Mesenchymal stem cell (in vitro differentiated cells and primary cell): ENCODE measurements at regions not wholly inside any gene's neighbourhood (a gene's known extent, or its start where the extent isn't known, plus 50 kb on each side); places are given as distances from the start of the nearest gene placed in this dataset.
"Not testable (repeated sequence)": the region's sequence is repeated elsewhere in the genome, so short reads cannot be mapped to it uniquely, and the experiment has no call there.

Source experiments
- DNase-seq: peaks from one replicate; pipeline ENCODE4 v3.0.0-alpha.2; 2013
- H2AFZ ChIP-seq: one replicate; pipeline ENCODE4 v1.6.1; 2013; ENCODE audit warnings: low read depth, mild to moderate bottlenecking, control low read depth, inconsistent platforms, low read length, moderate library complexity
- H2AK5ac ChIP-seq: 2 replicates; pipeline ENCODE4 v1.6.1; 2013; ENCODE audit warnings: low read length, moderate library complexity, mild to moderate bottlenecking, inconsistent platforms; ENCODE audit not compliant: severe bottlenecking
- H2BK120ac ChIP-seq: one replicate; pipeline ENCODE4 v1.6.1; 2013; ENCODE audit warnings: low read depth, mild to moderate bottlenecking, inconsistent platforms, low read length, moderate library complexity
- H2BK12ac ChIP-seq, 2 experiments: one replicate each; pipeline ENCODE4 v1.6.1; 2013; ENCODE audit warnings: inconsistent platforms in 2 of 2, low read length in 2 of 2, mild to moderate bottlenecking in 2 of 2, moderate library complexity in 2 of 2, control low read depth in 1 of 2
- H2BK15ac ChIP-seq: one replicate; pipeline ENCODE4 v1.6.1; 2013; ENCODE audit warnings: mild to moderate bottlenecking, low read depth, inconsistent platforms; ENCODE audit not compliant: poor library complexity, severe bottlenecking
- H2BK5ac ChIP-seq: 2 replicates; pipeline ENCODE4 v1.6.1; 2013; ENCODE audit warnings: low read depth, mild to moderate bottlenecking, low read length, control low read depth, inconsistent platforms; ENCODE audit not compliant: poor library complexity, severe bottlenecking
- H3K14ac ChIP-seq, 2 experiments: one replicate each; pipeline ENCODE4 v1.6.1; 2013; ENCODE audit warnings: inconsistent platforms in 2 of 2, low read length in 2 of 2, control low read depth in 1 of 2, mild to moderate bottlenecking in 1 of 2, moderate library complexity in 1 of 2
- H3K18ac ChIP-seq, 2 experiments: one replicate each; pipeline ENCODE4 v1.6.1; 2013; ENCODE audit warnings: inconsistent platforms in 2 of 2, low read length in 2 of 2, control low read depth in 1 of 2, low read depth in 1 of 2, mild to moderate bottlenecking in 1 of 2
- H3K23ac ChIP-seq, 2 experiments: one replicate each; pipeline ENCODE4 v1.6.1; 2013; ENCODE audit warnings: inconsistent platforms in 2 of 2, low read length in 2 of 2, mild to moderate bottlenecking in 2 of 2, moderate library complexity in 2 of 2, control low read depth in 1 of 2
- H3K27ac ChIP-seq: 2 replicates; pipeline ENCODE4 v1.5.1; 2013; ENCODE audit warnings: mild to moderate bottlenecking, moderate library complexity, low read length, control low read depth, inconsistent platforms; ENCODE audit not compliant: poor library complexity, severe bottlenecking
- H3K27me3 ChIP-seq, 2 experiments: 2 replicates each; pipeline versions ENCODE4 v1.6.1 to v1.7.0; 2013; ENCODE audit warnings: low read length in 2 of 2, mild to moderate bottlenecking in 2 of 2, moderate library complexity in 2 of 2, control low read depth in 1 of 2, inconsistent platforms in 1 of 2; ENCODE audit not compliant: control insufficient read depth in 1 of 2, insufficient read depth in 1 of 2
- H3K36me3 ChIP-seq, 2 experiments: 2 replicates each; pipeline versions ENCODE4 v1.6.1 to v1.7.0; 2013; ENCODE audit warnings: low read length in 2 of 2, control low read depth in 1 of 2, inconsistent platforms in 1 of 2, low read depth in 1 of 2, mild to moderate bottlenecking in 1 of 2; ENCODE audit not compliant: insufficient read depth in 2 of 2, control insufficient read depth in 1 of 2
- H3K4ac ChIP-seq, 2 experiments: one replicate each; pipeline ENCODE4 v1.6.1; 2013; ENCODE audit warnings: inconsistent platforms in 2 of 2, low read length in 2 of 2, mild to moderate bottlenecking in 2 of 2, moderate library complexity in 2 of 2, control low read depth in 1 of 2, low read depth in 1 of 2
- H3K4me1 ChIP-seq: 2 replicates; pipeline ENCODE4 v1.6.1; 2013; ENCODE audit warnings: low read depth, low read length, control low read depth; ENCODE audit not compliant: control insufficient read depth, insufficient read depth
- H3K4me2 ChIP-seq: 2 replicates; pipeline ENCODE4 v1.6.1; 2013; ENCODE audit warnings: low read length, mild to moderate bottlenecking, inconsistent platforms; ENCODE audit not compliant: poor library complexity, severe bottlenecking
- H3K4me3 ChIP-seq, 2 experiments: 2 replicates each; pipeline versions ENCODE4 v1.5.1 to v1.7.0; 2013; ENCODE audit warnings: low read length in 2 of 2, mild to moderate bottlenecking in 2 of 2, control low read depth in 1 of 2, low read depth in 1 of 2; ENCODE audit not compliant: insufficient read depth in 1 of 2
- H3K79me1 ChIP-seq: replicated peaks from 2 replicates; pipeline ENCODE4 v1.6.1; 2013; ENCODE audit warnings: mild to moderate bottlenecking, control low read depth, low read length, inconsistent platforms; ENCODE audit not compliant: poor library complexity, severe bottlenecking
- H3K9ac ChIP-seq: 2 replicates; pipeline ENCODE4 v1.7.0; 2013; ENCODE audit warnings: mild to moderate bottlenecking, low read length, moderate library complexity
- H3K9me3 ChIP-seq: 2 replicates; pipeline ENCODE4 v1.7.0; 2013; ENCODE audit warnings: mild to moderate bottlenecking, low read length; ENCODE audit not compliant: control insufficient read depth
- H4K8ac ChIP-seq: one replicate; pipeline ENCODE4 v1.6.1; 2013; ENCODE audit warnings: inconsistent platforms, mild to moderate bottlenecking, low read length, moderate library complexity
- H4K91ac ChIP-seq: one replicate; pipeline ENCODE4 v1.6.1; 2013; ENCODE audit warnings: mild to moderate bottlenecking, low read length, inconsistent platforms
- WGBS: methylation state at CpG from one replicate; pipeline ENCODE4 v1.1.7; 2013; ENCODE audit warnings: mixed read lengths; 5-methylcytosine and 5-hydroxymethylcytosine counted together

DNA sequence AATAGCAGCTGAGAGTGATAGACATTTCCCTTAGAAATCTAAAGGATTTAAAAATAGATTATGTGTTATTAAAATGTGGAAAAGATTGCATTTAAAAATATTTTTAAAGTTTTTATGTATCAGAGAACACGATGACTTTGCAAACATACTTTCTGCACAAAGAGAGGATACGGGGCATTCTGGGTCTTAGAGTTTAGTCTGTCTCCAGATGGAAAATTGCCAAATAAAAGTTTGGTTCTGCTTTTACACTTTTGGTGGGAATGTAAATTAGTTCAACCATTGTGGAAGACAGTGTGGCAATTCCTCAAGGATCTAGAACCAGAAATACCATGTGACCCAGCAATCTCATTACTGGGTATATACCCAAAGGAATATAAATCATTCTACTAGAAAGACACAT lies 355.2 kb downstream of the NDFIP2 start:
- WGBS, result 97% methylated on average over 2 of the region's 2 CpGs

DNA sequence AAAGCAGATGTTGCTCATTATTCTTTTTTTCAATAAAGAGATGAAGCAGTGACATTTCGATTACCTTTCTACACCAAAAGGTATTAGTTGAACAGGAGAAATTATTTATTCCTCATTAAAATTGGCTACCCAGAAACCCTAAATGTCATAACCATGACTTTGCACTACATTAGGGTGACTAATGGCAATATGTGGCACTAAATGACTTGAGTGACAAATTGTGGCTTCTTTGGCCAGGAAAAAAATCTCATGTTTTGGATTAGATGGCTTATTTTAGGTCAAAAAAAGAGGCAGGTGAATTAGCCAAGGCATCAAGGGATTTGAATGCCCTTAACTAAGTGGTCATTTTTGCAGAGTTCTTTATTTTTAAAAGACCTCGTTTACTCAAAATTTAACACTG lies 353.9 kb downstream of the NDFIP2 start:
- H2BK5ac ChIP-seq, result no peak overlapping the region
- no peak overlapping the region for H3K14ac ChIP-seq
- H3K27ac ChIP-seq, result no peak overlapping the region
- H4K91ac ChIP-seq, result no peak overlapping the region
- H3K4me2 ChIP-seq, result no peak overlapping the region
- H3K36me3 ChIP-seq, result no peaks in the 10 kb centered on the region
- H3K4ac ChIP-seq, result no peak overlapping the region
- H3K23ac ChIP-seq, result no peak overlapping the region
- no peaks in the 10 kb centered on the region for H3K9me3 ChIP-seq
- H2BK120ac ChIP-seq, result no peak overlapping the region
- no peaks in the 10 kb centered on the region for H3K79me1 ChIP-seq
- no peaks in the 10 kb centered on the region for H3K27me3 ChIP-seq
- no peak for DNase-seq
- WGBS, result no CpG with 5 or more reads among the region's 2 CpGs
- no peak overlapping the region for H3K18ac ChIP-seq
- H2AFZ ChIP-seq, result no peak overlapping the region
- H2BK15ac ChIP-seq, result no peak overlapping the region
- no peaks in the 10 kb centered on the region for H3K4me1 ChIP-seq
- no peak overlapping the region for H3K9ac ChIP-seq
- no peak overlapping the region for H2BK12ac ChIP-seq
- no peak overlapping the region for H4K8ac ChIP-seq
- no peak overlapping the region for H2AK5ac ChIP-seq
- H3K4me3 ChIP-seq, result no peak overlapping the region

More for the DNA sequence above, 355.2 kb downstream of the NDFIP2 start:
- not testable (repeated sequence) for H2AFZ ChIP-seq, H3K14ac ChIP-seq, H3K27me3 ChIP-seq, H4K91ac ChIP-seq, H3K27ac ChIP-seq, H3K79me1 ChIP-seq, H3K4me1 ChIP-seq, H2BK12ac ChIP-seq, H3K4me3 ChIP-seq, H3K4ac ChIP-seq, H3K36me3 ChIP-seq, DNase-seq, H3K23ac ChIP-seq, H3K18ac ChIP-seq, H4K8ac ChIP-seq, H2BK120ac ChIP-seq, H3K4me2 ChIP-seq, H2BK15ac ChIP-seq, H3K9me3 ChIP-seq, H2AK5ac ChIP-seq, H2BK5ac ChIP-seq, H3K9ac ChIP-seq

GRCh38 chr13:79833991-79834390 lies 353.0 kb downstream of the NDFIP2 start:
- no peak overlapping the region for H2AK5ac ChIP-seq
- H3K4ac ChIP-seq, result no peak overlapping the region
- no peak overlapping the region for H4K8ac ChIP-seq
- no peak overlapping the region for H3K4me3 ChIP-seq
- no peaks in the 10 kb centered on the region for H3K36me3 ChIP-seq
- H3K23ac ChIP-seq, result no peak overlapping the region
- H3K9ac ChIP-seq, result no peak overlapping the region
- no peak overlapping the region for H3K4me2 ChIP-seq
- H2BK120ac ChIP-seq, result no peak overlapping the region
- no peak overlapping the region for H2AFZ ChIP-seq
- H2BK12ac ChIP-seq, result no peak overlapping the region
- no peak for DNase-seq
- H3K4me1 ChIP-seq, result no peaks in the 10 kb centered on the region
- no peaks in the 10 kb centered on the region for H3K79me1 ChIP-seq
- H3K18ac ChIP-seq, result no peak overlapping the region
- no peak overlapping the region for H3K14ac ChIP-seq
- no peak overlapping the region for H2BK5ac ChIP-seq
- H3K9me3 ChIP-seq, result no peaks in the 10 kb centered on the region
- no peak overlapping the region for H4K91ac ChIP-seq
- H2BK15ac ChIP-seq, result no peak overlapping the region
- no peaks in the 10 kb centered on the region for H3K27me3 ChIP-seq
- 22% methylated on average over 1 of the region's 1 CpG for WGBS
- H3K27ac ChIP-seq, result no peak overlapping the region

DNA sequence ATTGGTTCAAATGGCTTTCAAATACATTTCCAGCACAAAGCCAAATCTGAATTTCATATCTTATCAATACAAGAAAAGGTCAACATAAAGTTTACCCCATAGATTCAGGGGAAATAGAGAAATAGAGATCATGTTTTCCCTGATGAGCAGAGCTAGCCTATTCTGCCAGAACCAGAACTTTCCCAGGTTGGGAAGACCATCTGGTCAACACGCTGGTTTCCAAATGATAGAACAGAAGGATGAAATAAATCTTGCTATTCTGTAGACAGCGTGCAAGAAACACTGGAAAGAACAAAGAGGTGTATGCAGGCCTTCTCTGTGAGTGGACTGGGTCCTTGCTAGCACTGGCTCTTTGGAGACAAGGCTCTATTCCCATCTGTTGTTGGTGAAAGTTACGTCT lies 350.6 kb downstream of the NDFIP2 start:
- Histone ChIP-seq H3K9ac (no peak overlapping the region), H3K4me1 (no peaks in the 10 kb centered on the region), H3K36me3 (no peaks in the 10 kb centered on the region), H3K79me1 (no peaks in the 10 kb centered on the region), H3K4ac (no peak overlapping the region), H3K18ac (no peak overlapping the region), H2BK120ac (no peak overlapping the region), H2BK12ac (no peak overlapping the region), H3K4me3 (no peak overlapping the region), H4K91ac (no peak overlapping the region), H2AFZ (no peak overlapping the region), H2BK15ac (no peak overlapping the region), H2AK5ac (no peak overlapping the region), H3K23ac (no peak overlapping the region), H3K14ac (no peak overlapping the region), H4K8ac (no peak overlapping the region), H2BK5ac (no peak overlapping the region), H3K27me3 (no peaks in the 10 kb centered on the region), H3K4me2 (no peak overlapping the region), H3K27ac (no peak overlapping the region), H3K9me3 (no peaks in the 10 kb centered on the region)
- WGBS, result 88% methylated on average over 2 of the region's 3 CpGs
- DNase-seq, result no peak
